GM20000 (cell line): ENCODE measurements at regions not wholly inside any gene's neighbourhood (a gene's known extent, or its start where the extent isn't known, plus 50 kb on each side); places are given as distances from the start of the nearest gene placed in this dataset.

ENCODE experiments used
- DNase-seq: peaks from one replicate; pipeline ENCODE4 v3.0.0; 2012; ENCODE audit warnings: low spot score
- TF ChIP-seq, protein P1 (sequence below): IDR thresholded peaks from 2 replicates; pipeline ENCODE4 v1.5.1; 2012; ENCODE audit warnings: mild to moderate bottlenecking, control low read depth; ENCODE audit errors: extremely low read depth, missing control alignments

DNA sequence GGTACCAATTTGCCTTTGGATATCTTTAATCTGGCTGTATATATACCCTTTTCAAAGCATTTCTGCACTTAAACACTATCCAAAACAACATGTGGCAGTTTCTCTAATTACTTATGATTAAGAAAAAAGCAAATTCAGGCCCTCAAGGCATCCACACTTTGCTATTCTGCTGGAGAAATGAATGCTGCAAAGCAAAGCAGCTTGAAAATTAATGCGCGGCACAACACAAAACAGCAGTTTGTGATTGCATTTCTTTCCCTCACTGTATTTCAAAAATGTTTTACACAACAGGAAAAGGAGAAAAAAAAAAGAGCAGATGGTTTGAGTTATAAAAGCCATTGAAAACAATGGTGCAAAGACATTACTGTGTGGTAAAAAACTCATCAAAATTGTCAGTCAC is 738.4 kb upstream of the RAG2 start:
- DNase-seq: no peak
- TF ChIP-seq, protein P1, sequence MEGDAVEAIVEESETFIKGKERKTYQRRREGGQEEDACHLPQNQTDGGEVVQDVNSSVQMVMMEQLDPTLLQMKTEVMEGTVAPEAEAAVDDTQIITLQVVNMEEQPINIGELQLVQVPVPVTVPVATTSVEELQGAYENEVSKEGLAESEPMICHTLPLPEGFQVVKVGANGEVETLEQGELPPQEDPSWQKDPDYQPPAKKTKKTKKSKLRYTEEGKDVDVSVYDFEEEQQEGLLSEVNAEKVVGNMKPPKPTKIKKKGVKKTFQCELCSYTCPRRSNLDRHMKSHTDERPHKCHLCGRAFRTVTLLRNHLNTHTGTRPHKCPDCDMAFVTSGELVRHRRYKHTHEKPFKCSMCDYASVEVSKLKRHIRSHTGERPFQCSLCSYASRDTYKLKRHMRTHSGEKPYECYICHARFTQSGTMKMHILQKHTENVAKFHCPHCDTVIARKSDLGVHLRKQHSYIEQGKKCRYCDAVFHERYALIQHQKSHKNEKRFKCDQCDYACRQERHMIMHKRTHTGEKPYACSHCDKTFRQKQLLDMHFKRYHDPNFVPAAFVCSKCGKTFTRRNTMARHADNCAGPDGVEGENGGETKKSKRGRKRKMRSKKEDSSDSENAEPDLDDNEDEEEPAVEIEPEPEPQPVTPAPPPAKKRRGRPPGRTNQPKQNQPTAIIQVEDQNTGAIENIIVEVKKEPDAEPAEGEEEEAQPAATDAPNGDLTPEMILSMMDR: no peak

DNA sequence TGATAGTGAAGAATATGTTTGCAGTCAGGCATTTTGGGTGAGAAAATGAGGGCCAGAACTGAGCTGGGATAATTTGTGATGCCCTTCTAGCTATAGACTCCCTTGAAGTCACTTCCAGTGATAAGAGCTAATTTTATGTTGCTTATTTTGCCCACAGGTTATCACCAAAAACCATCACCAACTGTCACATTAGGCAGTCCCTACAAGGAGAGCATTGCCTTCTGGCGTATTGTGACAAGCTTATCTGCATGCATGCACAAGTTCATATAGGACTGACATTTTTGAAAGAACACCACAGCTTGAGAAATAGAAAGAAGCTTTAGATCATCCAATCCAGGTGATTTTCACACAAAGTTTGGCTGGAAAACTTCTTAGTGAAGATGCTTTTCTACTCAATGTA is 735.3 kb upstream of the RAG2 start:
- TF ChIP-seq, protein P1: no peak
- DNase-seq: no peak

DNA sequence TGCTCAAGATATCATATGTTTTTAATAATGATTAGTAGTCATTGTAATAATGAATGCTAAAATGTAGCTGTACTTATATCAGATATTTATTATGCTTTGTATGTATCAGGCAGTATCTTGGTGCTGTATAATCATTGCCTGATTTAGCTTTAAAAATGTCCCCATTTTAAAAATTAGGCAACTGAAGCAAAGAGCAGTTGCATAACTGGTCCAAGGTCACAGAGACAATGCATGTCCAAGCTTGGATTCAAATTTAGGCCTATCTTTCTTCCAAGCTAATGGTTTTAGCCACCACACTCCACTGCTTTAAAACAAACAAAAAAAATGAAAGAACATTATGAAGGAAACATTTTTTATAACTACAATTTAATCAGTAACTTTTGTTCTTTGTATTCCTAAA is 725.8 kb upstream of the RAG2 start:
- TF ChIP-seq, protein P1: no peak
- DNase-seq: no peak

DNA sequence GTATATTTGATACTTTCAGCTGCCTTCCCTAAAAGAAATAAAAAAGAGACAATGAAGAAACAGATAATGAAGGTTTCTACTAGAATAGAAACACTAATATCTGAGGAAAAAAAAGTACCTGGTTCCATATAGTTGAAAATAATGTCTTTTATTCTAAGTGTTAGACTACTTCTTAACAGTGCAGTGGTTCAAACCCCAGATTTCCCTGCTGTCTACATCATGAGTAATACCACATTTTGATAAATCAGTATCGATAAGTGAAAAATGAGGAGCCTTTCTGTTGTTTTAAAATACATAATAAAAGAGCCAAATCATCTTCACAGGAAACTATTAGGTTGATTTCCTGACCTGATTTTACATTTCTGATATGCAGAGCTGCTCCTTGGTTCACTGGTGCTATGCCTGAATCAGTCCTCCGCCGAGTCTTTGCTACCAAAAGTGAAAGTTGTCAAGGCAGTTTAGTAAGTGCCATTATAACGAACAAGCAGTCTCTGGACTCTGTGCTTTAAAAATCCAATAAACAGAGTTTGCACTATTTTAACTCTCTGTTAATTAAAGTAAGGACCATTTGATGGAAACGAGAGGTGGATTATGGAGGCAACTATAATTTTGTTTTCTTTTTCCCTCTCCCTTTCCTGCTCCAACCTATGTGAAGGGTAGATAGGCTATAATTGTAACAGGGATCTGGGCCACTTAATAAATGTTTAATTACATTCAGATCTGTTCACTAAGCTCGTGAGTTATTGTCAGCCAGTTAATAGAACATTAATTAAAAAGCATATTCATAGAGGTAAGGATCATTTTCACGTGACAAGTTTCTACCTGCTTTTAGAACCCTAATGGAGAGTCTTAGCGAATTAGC is 724.5 kb upstream of the RAG2 start:
- TF ChIP-seq, protein P1: no peak
- no peak for DNase-seq

DNA sequence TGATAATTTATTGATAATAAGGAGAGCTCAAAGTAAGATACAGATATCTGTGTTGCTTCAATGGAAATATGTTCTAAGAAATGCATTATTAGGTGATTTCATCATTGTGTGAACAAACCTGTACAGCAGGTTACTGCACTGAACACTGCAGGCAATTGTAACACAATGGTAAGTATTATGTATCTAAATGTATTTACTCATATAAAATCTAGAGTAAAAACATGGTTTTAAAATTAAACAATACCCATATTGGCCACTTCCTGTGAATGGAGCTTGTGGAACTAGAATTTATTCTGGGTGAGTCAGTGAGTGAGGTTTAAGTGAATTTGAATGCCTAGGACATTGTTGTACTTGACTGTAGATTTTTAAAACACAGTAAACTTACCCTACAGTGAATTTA is 722.9 kb upstream of the RAG2 start:
- DNase-seq: no peak
- TF ChIP-seq, protein P1: no peak

DNA sequence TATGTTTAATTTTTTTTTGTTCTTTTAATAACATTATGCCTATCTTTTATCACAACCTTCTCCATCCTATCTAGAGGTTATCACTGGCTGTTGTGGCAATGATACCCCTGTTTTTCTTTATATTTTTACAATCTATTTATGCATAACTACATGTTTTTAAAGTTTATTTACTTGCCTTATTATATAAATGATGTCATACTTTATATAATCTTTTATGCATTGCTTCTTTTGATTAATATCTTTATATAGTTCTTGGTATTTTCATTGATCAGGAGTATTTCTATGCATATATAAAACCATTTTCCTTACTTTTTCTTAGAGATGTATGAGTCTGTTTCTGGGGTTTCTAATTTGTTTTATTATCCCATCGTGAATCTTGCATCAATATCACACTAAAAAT is 719.8 kb upstream of the RAG2 start:
- TF ChIP-seq, protein P1: no peak
- no peak for DNase-seq

DNA sequence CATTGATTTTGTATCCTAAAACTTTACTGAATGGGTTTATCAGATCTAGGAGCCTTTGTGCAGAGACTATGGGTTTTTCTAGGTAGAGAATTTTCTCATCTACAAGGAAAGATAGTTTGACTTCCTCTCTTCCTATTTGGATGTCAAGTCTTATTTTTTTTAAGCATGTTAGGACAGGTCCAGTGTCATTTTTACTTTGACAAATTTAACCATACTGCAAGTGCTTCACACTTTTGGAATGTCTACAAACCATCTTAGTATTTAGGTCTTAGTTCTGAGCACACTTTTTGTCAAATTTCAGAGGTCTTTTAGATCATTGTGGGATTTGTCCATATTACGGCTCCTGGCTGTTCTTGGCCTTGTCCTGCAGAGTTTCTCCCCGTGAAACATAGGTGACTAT is 715.2 kb upstream of the RAG2 start:
- TF ChIP-seq, protein P1: no peak
- no peak for DNase-seq
